CD4-positive, alpha-beta T cell treated with Interleukin-4 for 1 hour (primary cell): ENCODE measurements at regions not wholly inside any gene's neighbourhood (a gene's known extent, or its start where the extent isn't known, plus 50 kb on each side); places are given as distances from the start of the nearest gene placed in this dataset.

ENCODE experiments used
- DNase-seq, 2 donors: peaks; one replicate each; pipeline ENCODE4 v3.0.0-alpha.2; 2020 to 2022

DNA sequence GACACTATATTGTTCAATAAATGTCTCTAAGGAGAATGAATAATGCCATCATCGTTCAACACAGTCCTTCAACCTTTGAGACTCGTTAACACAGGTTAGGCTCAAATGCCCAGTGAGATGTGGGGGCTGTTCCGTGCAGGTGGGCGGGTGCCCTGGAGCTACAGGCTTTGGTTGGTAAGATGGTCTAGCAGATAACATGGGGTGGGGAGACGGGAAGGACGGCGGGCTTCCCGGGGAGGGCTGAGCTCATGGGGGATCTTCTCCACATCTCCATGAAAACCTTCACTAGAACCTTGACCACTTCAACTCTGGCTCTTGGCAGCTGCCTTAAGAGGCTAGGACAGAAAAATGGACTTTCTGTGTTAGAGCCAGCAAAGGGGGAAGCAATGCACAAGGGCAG is 134.1 kb upstream of the TCERG1L start:
- no peak for DNase-seq

DNA sequence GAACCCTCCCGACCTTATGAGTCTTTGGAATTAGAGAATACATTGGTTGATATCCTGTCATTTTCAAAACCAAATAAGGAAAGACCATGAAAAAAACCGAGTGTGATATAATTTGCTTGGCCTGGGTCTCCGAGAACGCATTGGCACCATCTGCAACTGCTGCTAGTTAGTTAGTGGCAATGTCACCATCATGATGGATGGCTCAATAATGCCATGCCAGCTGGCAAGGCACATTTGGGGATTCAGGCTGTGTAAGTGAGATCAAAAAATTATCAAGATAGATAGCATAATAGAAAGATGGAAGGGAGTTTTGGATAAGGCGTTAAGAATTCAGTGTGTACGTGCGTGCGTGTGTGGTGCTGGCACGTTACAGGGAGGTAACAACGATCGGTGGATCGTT is 134.7 kb upstream of the TCERG1L start:
- DNase-seq, result no peak

GRCh38 chr10:131448171-131448570 is 136.7 kb upstream of the TCERG1L start:
- DNase-seq, result no peak

DNA sequence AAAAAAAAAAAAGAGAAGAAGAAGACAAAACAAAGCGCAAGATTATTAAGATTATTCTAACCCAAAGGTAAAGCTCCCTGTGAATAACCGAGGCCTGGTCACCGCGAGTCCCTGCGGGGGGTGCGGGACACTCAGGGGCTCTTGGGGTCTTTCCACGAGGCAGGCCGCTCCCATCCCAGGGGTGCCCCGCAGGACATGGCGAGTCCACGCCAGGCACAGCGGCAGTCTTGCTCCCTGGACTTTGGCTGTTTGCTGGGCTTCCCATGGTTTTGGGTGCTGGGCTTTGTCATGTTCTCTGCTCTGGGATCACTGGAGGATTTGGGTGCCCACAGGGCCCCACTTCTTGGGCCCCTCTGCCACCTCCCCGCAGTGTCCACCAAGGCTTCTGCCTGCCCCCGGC is 137.4 kb upstream of the TCERG1L start:
- no peak for DNase-seq

GRCh38 chr10:131450216-131450765 is 138.8 kb upstream of the TCERG1L start:
- DNase-seq, result no peak

- no peak for DNase-seq
Measured at GRCh38 chr10:131451407-131452015, 140.0 kb upstream of the TCERG1L start.

- no peak for DNase-seq
Measured at GRCh38 chr10:131452926-131453720, 141.6 kb upstream of the TCERG1L start.

DNA sequence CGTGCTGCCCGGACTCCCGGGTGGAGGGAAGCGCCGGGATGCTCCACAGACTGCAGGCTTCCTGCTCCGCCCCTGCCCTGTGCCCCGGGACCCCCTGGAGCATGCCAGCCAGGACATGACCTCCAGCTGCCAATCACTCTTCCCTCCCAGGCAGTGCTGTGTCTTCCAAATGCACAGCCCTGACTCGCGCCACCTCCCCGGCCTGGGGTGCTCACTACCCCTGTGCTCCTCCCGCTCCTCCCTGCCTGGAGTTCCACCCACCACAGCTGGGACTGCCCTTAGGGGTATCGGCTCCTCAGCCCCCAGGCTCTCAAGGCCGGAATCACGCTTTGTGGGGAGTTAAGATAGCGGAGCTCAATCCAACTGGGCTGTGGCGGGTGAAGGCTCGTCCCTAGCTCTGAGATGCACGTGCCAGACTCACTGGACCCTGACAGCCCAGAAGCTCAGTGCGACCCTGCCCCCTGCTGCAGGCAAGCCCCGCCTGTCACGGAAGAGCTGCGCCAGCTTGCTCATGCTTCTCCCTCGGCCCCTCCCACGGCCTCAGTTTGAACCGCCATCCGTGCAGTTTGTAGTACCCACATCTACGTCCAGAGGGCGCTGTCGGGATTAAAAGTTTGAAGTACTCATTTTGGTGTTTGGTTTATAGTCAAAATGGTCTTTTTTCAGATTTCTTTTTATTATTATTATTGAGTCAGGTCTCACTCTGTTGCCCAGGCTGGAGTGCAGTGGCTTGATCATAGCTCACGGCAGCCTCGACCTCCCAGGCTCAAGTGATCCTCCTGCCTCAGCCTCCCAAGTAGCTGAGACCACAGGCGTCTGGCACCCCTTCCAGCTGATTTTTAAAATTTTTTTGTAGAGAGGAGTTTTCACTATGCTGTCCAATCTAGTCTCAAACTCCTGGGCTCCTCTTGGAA is 142.5 kb upstream of the TCERG1L start:
- DNase-seq, result peak in 1 of 2 donors; percentile 24

DNA sequence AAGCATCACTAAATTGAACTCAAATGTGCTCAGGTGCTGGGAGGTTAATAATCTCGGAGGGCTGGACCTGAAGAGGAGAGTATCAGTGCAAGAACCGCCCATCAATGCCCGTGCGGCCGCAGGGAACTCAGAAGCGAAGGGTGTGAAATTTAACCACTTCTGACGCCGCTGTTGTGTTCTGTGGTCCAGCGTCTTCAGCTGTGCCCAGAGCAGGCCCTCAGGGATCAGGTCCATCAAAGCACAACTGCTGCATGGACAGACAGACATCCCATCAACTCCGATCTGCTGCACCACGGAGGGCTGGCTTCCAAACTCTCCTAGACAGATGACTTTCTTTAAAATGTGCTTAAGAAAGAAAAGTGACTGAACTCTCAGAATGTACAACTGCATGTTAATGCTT is 144.9 kb upstream of the TCERG1L start:
- no peak for DNase-seq

- no peak for DNase-seq
Measured at GRCh38 chr10:131461093-131461492, 149.6 kb upstream of the TCERG1L start.

DNA sequence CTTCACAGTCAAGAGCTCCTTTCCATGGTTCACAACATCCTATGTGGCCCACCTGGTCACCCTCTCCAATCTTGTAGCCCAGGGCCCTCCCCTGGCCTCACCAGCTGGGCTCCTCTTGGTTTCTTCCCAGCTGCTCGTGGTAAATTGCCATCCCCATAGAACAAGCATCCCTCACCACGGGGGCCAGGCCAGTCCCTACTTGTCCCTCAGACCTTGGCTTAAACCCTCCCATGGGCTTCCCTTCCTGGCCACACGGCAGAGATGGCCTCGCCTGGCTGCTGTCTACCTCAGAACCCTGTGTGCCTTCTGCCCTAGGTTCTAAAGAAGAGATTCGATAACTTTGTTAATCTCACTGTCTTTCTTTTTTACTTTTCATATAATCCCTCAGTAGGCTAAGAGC is 153.3 kb upstream of the TCERG1L start:
- no peak for DNase-seq

DNA sequence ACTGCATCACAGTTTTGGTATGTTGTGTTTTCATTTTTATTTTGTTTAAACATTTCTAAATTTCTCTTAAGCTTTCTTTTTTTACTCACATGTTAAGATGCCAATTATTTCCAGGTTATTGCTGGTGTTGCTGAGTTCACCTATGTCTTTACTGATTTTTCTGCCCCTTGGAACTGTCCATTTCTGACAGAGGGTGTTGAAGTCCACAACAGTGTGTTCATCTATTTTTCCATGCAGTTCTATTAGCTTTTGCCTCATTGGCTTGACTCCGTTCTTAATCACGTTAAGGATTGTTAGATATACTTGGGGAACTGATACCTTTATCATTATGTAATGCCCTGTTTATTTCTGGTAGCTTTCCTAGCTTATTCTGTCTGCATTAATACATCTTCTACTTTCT is 158.0 kb upstream of the TCERG1L start:
- no peak for DNase-seq

DNA sequence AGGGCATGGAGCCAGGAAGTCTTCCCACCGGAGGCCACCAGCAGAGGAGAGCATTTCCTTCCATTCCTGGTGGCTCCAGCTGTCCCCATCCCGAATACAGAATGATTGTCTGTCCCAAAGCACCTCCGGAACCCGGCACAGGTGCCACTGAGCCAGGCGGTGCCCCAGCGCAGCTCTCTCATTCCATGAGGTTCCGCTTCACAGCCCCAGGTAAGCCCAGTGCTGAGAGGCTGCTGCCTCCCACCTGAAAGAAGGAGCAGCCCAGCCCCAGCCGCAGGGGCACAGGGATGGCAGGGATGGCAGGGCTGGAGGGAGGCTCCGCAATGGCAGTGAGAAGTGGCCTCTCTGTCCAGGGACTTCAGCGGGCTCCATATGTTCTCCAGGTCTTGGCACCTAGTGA is 162.1 kb upstream of the TCERG1L start:
- no peak for DNase-seq

DNA sequence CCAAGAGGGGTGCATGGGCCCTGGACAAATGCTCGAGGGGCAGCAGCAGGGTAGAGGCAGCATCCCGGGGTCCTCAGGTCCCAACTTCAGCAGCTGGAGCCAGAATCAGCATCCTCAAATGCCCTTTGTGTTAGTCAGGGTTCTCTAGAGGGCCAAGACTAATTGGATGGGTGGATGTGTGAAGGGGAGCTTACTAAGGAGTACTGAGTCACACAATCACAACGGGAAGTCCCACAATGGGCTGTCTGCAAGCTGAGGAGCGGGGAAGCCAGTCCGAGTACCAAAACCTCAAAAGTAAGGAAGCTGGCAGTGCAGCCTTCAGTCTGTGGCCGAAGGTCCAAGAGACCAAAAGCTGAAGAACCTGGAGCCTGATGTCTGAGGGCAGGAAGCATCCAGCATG is 162.9 kb upstream of the TCERG1L start:
- DNase-seq, result no peak

- no peak for DNase-seq
Measured at GRCh38 chr10:131475043-131475442, 163.5 kb upstream of the TCERG1L start.

DNA sequence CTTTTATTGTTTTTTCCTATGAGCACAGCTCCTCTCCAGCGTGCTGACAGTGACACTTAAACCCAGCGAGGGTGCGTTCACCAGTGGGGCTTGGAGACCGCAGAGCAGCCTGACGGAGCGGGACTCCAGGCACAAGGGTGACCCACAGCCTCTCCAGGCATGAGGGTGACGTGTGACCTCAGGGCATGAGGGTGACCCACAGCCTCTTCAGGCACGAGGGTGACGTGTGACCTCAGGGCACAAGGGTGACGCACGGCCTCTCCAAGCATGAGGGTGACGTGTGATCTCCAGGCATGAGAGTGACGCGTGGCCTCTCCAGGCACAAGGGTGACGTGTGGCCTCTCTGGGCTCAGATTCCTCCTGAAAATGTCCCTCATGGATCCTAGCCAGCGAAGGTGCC is 164.3 kb upstream of the TCERG1L start:
- DNase-seq, result no peak

- DNase-seq, result no peak
Measured at GRCh38 chr10:131477457-131478121, 166.1 kb upstream of the TCERG1L start.

DNA sequence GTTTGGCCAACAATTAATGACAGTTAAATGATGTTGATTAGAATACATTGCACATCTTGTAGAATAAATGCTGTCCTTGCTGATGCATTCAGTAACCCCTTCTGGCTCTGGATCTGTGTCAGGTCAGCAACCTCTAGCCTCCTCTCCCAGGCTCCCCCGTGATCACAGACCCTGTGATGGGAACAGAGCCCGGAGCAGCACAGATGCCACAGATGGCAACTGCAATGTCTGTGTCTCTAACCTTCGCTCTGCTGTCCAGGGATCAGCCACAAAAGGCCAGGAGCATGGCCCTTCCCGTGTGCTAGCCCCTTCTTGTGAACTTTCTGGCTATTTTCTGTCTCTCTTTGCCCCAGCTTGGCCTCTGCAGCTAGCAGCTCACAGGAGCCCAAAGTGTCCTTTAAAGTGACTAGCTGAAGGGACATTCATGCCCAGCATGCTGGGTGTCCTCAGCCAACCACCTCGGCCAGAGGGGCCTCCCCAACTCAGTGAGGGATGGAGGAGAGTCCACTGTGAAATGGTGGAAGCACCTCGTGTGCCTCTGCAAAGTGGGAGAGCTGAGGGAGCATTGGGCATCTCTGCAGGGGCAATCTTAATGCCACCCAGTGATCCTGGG is 167.0 kb upstream of the TCERG1L start:
- no peak for DNase-seq

GRCh38 chr10:131480066-131480465 is 168.5 kb upstream of the TCERG1L start:
- no peak for DNase-seq

- no peak for DNase-seq
Measured at GRCh38 chr10:131480861-131481260, 169.3 kb upstream of the TCERG1L start.

- no peak for DNase-seq
Measured at GRCh38 chr10:131485732-131486131, 174.2 kb upstream of the TCERG1L start.

DNA sequence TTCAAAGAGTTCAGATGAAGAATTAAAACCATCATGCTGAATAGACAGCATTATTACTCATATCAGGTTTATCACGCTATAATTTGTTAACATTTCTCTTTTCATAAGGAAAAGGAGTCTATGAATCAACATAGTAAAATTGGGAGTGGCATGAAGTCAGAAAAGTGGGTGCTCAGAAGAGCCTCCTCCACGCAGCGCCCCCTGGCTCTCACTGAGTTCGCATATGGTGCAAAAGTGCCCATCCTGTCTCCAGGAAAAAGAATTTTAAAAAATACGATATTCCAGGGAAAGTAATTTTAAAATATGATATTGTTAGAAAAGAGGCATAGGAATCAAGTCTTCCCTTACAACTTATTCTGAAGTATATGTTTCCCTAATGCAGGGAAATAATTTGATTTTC is 176.3 kb upstream of the TCERG1L start:
- DNase-seq, result no peak
